Stimulated activated effector memory CD8-positive, alpha-beta T cell treated with anti-CD3 and anti-CD28 coated beads, Interleukin-12 subunit alpha, Interleukin-12 subunit beta, amount 100 ng/mL, for 72 hours (primary cell): ENCODE measurements at regions not wholly inside any gene's neighbourhood (a gene's known extent, or its start where the extent isn't known, plus 50 kb on each side); places are given as distances from the start of the nearest gene placed in this dataset.

Experiments used
- ATAC-seq: fragments of 150-1000 bp; cut with Tn5 transposase; 2 replicates; pipeline ENCODE4 v1.10.0; 2021
- DNase-seq, 2 donors: peaks; one replicate each; pipeline ENCODE4 v3.0.0; 2021 to 2022; ENCODE audit warnings: low spot score in 2 of 2
- H3K27ac Mint-ChIP-seq: one replicate; pipeline ENCODE4 v1.8.0; 2022; ENCODE audit warnings: mild to moderate bottlenecking, mixed read lengths
- H3K36me3 Mint-ChIP-seq: one replicate; pipeline ENCODE4 v1.8.0; 2022; ENCODE audit warnings: mild to moderate bottlenecking, mixed read lengths
- H3K4me1 Mint-ChIP-seq: one replicate; pipeline ENCODE4 v1.8.0; 2022; ENCODE audit warnings: mixed read lengths
- H3K4me3 Mint-ChIP-seq: one replicate; pipeline ENCODE4 v1.8.0; 2022; ENCODE audit warnings: mild to moderate bottlenecking, mixed read lengths
- H3K9me3 Mint-ChIP-seq: one replicate; pipeline ENCODE4 v1.8.0; 2022; ENCODE audit warnings: mixed read lengths

DNA sequence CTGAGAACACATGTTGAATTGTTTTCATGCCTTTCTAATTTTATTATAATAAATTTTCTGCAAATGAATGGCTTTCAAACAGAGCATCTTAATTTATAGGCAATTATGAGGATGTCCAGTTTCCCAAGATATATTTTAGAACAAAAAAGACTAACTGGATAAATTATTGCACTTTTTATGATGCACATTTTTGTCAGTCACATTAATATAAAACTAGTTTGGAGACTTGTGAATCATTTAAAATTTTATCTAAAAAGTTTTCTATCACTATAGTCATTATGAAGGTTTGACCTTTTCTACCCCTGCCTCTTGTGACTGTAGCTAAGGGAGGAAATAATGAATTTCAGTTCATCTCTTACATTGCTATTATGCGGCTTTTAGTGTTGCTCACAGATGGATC lies 393.8 kb downstream of the TAF11L14 start:
- ATAC-seq (no peak), DNase-seq (no peak)
- H3K36me3 Mint-ChIP-seq: no peaks in the 10 kb centered on the region
- H3K4me3 Mint-ChIP-seq: no peak overlapping the region
- no peak overlapping the region for H3K27ac Mint-ChIP-seq
- H3K9me3 Mint-ChIP-seq: peaks cover 12% of the 10 kb centered on the region
- no peaks in the 10 kb centered on the region for H3K4me1 Mint-ChIP-seq

DNA sequence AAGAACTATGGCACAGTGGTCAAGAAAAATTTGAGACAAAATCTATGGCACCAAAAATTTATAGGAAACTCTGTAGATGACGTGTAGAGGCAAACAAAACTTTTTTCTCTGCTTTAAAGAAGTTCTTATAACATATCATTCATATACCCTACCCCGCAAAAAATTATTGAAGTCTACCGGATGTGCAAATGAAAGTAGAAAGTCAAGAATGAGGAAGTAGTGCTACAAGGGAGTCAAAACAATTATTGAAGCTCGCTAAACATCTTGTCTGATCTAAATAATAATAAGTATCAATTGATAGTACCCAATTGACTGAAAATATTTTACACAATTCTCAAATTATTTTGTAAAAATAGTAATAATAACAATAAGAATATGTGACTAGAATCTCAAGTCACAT lies 398.5 kb downstream of the TAF11L14 start:
- no peak for ATAC-seq
- Mint-ChIP-seq H3K27ac (no peak overlapping the region), H3K4me3 (no peak overlapping the region), H3K9me3 (peaks cover 10% of the 10 kb centered on the region), H3K36me3 (no peaks in the 10 kb centered on the region), H3K4me1 (no peaks in the 10 kb centered on the region)
- no peak for DNase-seq

DNA sequence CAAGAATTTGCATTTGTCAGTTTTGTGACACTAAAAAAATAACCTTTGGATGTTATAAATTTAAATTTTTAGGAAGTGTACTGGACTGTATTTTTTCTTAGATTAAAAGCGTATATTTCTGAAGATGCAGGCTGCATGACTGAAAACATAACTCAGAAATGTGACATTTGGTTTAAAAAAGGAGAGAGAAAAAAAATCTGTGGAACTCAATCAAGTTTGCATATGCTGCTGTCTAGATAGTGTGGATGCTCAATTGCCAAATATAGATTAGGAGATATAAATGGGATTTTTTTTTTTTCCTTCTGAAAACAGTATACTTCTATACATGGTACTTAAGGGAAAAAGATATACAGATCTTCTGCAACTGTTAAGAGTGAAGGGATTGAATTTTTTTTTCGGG lies 402.3 kb downstream of the TAF11L14 start:
- no peak for ATAC-seq
- no peak overlapping the region for H3K27ac Mint-ChIP-seq
- no peak overlapping the region for H3K4me3 Mint-ChIP-seq
- H3K4me1 Mint-ChIP-seq: no peaks in the 10 kb centered on the region
- H3K9me3 Mint-ChIP-seq: peaks cover 5% of the 10 kb centered on the region
- DNase-seq: no peak
- H3K36me3 Mint-ChIP-seq: no peaks in the 10 kb centered on the region

DNA sequence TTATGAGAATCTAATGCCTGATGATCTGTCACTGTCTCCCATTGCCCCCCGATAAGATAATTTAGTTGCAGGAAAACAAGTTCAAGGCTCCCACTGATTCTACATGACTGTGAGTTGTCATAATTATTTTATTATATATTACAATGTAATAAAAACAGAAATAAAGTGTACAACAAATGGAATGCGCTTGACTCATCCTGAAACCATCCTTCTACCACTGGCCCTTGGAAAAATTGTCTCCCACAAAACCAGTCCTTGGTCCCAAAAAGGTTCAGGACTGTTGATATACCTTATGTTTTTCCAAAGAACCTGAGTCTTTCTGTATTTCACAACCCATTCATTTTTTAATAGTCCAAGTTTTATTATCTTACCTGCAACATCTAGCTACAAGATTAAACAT lies 403.5 kb downstream of the TAF11L14 start:
- Mint-ChIP-seq H3K9me3 (peaks cover 4% of the 10 kb centered on the region), H3K36me3 (no peaks in the 10 kb centered on the region), H3K27ac (no peak overlapping the region), H3K4me1 (no peaks in the 10 kb centered on the region), H3K4me3 (no peak overlapping the region)
- ATAC-seq (no peak), DNase-seq (no peak)

DNA sequence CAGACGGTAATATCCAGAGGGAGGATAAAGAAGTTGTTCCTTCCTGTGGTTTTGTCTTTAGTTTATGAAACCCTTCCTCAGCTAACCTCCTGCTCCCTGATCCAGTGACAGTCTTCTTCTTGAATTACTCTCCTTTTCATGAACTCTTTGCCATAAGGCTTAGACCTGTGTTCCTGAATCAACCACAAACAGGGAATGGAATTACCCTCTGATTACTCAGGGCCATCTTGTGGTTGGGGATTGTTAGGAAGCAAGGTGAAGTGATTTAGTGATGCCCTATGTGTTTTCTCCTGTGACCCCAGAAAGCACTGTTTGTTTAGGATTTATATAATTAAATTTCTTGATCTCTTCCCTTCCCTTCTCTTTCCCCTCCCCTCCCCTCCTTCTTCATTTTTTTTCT lies 409.1 kb downstream of the TAF11L14 start:
- Mint-ChIP-seq H3K36me3 (no peaks in the 10 kb centered on the region), H3K4me1 (no peaks in the 10 kb centered on the region), H3K9me3 (peaks cover 6% of the 10 kb centered on the region), H3K27ac (no peak overlapping the region), H3K4me3 (no peak overlapping the region)
- DNase-seq (no peak), ATAC-seq (no peak)

DNA sequence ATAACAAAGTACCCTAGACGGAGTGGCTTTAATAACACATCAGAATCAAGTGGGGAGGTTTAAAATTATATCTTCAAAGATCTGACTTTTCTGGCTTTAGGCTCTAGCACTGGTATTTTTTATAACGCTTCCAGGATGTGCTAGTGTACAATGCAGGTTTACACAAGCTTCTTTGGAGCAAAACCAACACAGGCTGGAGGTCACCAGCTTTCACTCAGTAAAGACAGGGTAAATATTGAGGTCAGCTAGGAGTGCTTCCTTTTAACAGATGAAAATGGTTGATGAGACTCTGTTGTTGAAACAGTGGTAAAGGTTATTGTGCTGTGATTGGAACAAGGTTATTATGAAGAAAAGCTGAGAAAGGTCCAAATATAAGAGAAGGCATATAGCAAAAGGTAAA lies 414.2 kb downstream of the TAF11L14 start:
- H3K9me3 Mint-ChIP-seq: peaks cover 6% of the 10 kb centered on the region

DNA sequence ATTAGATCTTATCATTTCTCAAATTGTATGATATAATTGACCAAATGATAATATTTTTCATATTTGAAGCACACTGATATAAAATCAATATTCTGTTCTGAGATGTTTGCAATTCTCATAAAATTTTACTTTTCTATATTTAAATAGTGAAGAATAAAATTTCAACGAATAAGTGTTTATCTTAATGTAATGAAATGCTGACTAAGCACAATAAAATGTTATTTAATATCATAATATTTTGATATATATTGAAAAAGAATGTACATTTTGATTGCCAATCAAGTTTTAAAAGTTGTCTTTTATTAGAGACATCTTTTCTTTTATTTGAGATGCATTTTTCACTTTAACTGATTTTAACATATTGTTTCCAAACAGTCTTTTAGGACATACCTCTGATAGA lies 416.1 kb downstream of the TAF11L14 start:
- H3K36me3 Mint-ChIP-seq: no peaks in the 10 kb centered on the region

More for the DNA sequence above, 414.2 kb downstream of the TAF11L14 start:
- no peak for DNase-seq
- Mint-ChIP-seq H3K4me1 (no peaks in the 10 kb centered on the region), H3K27ac (no peak overlapping the region), H3K4me3 (no peak overlapping the region), H3K36me3 (no peaks in the 10 kb centered on the region)
- ATAC-seq: no peak

DNA sequence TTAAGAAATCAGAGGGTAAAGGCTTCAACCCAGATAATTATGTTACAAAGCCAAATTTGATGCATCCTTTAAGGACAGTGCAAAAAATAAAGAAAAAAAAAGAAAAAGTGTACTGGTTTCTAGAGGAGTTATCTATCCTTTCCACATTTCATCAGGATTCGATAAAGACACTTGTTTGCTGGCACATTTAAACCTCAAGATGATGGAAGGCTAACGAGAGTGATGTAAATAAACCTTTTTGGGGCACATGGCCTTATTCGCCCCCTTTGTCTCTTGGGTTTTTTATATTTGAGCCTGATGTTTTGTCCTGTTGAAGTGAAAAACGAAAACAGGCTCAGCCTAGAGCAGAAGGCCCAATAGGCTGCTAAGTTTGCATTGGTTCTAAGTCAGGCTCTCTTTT lies 416.5 kb downstream of the TAF11L14 start:
- ATAC-seq (no peak), DNase-seq (no peak)
- peaks cover 12% of the 10 kb centered on the region for H3K9me3 Mint-ChIP-seq
- no peak overlapping the region for H3K4me3 Mint-ChIP-seq
- H3K27ac Mint-ChIP-seq: no peak overlapping the region
- no peaks in the 10 kb centered on the region for H3K4me1 Mint-ChIP-seq
- H3K36me3 Mint-ChIP-seq: no peaks in the 10 kb centered on the region

More for the DNA sequence above, 416.1 kb downstream of the TAF11L14 start:
- Mint-ChIP-seq H3K4me1 (no peaks in the 10 kb centered on the region), H3K9me3 (peaks cover 8% of the 10 kb centered on the region), H3K27ac (no peak overlapping the region), H3K4me3 (no peak overlapping the region)
- ATAC-seq (no peak), DNase-seq (no peak)

DNA sequence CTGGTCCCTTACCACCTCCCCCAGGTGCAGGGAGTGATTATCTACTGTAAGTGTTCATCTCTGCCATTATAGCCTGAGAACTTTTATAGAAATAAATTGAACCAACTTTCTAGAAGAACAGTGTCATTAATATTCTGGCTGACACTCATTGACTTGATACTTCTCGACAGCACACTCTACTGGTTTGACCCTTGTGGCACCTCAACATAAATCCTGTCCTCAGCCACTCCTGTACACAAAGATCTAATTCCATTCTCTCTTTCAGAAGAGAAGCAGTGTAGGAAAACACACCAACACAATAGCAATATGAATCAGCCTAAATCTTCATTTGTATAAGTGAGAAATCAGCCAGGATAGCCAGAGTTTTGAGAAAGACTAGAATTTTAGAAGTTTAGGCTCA lies 417.7 kb downstream of the TAF11L14 start:
- H3K4me1 Mint-ChIP-seq: no peaks in the 10 kb centered on the region
- DNase-seq (no peak), ATAC-seq (no peak)
- H3K4me3 Mint-ChIP-seq: no peak overlapping the region
- H3K27ac Mint-ChIP-seq: no peak overlapping the region
- H3K36me3 Mint-ChIP-seq: no peaks in the 10 kb centered on the region
- H3K9me3 Mint-ChIP-seq: peaks cover 12% of the 10 kb centered on the region

DNA sequence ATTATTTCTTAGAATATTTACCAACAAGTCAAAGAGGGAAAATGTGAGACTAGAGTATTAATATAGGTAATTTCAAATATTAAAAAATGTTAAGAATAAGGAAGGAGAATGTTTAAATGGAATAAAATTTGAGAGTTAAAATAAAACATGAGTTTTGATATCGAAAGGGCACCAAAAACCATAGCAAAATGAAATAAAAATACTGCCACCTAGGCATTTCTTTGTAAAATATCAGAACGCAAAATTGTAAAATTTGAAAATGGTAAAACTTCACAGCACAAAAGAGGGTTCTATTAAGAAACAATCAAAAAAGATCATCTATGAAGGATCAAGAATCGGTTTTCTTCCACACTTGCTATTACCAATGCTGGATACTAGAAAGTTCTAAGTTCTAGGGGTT lies 418.3 kb downstream of the TAF11L14 start:
- Mint-ChIP-seq H3K4me1 (no peaks in the 10 kb centered on the region), H3K4me3 (no peak overlapping the region), H3K36me3 (no peaks in the 10 kb centered on the region), H3K27ac (no peak overlapping the region), H3K9me3 (peaks cover 10% of the 10 kb centered on the region)
- DNase-seq (no peak), ATAC-seq (no peak)

DNA sequence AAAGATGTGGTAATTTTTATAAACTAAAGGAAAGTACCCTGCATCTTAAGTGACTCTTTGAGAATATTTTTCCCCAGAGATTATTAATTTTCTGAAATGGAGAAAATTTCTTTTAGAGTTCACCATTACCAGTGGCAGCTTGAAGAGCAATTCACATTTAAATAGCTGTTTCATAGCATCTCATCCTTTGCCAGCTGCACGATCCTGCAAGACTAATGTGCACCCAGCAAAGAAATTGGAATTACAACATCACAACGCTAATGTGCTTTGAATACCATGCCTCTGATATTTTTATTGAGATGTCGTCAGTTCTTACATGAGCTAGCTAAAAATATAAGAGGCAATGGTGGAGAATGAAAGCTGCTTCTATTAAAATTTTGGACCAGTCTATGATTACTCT lies 423.5 kb downstream of the TAF11L14 start:
- peaks cover 14% of the 10 kb centered on the region for H3K9me3 Mint-ChIP-seq
- no peaks in the 10 kb centered on the region for H3K36me3 Mint-ChIP-seq
- no peak overlapping the region for H3K27ac Mint-ChIP-seq
- no peaks in the 10 kb centered on the region for H3K4me1 Mint-ChIP-seq
- no peak for DNase-seq
- no peak for ATAC-seq
- H3K4me3 Mint-ChIP-seq: no peak overlapping the region

DNA sequence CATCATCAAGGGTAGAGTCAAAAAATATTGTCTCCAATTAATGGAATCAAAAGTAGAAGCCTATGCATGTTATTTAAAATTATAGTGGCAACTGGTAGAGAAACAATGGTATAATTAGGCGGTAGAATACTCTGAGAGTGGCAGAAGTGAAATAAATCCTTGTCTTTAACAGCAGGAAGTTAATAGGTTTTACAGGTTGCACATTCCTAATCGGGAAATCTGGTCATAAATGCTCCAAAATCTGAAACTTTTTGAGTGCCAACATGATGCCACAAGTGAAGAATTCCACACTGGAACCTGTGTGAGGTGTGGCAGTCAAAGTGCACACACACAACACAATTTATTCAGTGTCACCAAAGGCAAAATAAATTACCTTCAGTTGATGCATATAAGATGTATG lies 433.4 kb downstream of the TAF11L14 start:
- DNase-seq (no peak), ATAC-seq (no peak)
- Mint-ChIP-seq H3K27ac (no peak overlapping the region), H3K4me1 (no peaks in the 10 kb centered on the region), H3K4me3 (no peak overlapping the region), H3K9me3 (peaks cover 18% of the 10 kb centered on the region), H3K36me3 (no peaks in the 10 kb centered on the region)

DNA sequence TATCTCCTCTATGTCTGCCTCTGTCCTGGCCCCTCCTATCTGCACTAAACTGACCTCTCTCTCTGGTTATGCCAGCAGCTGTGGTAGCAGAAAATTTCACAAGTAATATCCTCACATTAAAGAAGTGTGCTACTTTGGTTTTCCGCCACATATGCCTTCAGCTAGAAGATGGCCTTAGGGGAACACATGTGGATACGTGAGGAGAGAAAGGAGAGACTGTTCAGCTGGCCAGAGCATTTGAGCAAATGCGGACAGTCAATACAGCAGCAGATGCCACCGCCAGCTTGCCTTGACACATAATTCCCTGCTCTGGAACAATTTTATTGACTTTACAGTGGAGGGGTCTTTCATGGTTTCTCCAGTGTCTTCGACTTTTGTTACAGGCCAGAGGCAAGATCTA lies 434.6 kb downstream of the TAF11L14 start:
- DNase-seq (no peak), ATAC-seq (no peak)
- H3K9me3 Mint-ChIP-seq: peaks cover 19% of the 10 kb centered on the region
- no peak overlapping the region for H3K27ac Mint-ChIP-seq
- no peak overlapping the region for H3K4me3 Mint-ChIP-seq
- H3K4me1 Mint-ChIP-seq: no peaks in the 10 kb centered on the region
- H3K36me3 Mint-ChIP-seq: no peaks in the 10 kb centered on the region

DNA sequence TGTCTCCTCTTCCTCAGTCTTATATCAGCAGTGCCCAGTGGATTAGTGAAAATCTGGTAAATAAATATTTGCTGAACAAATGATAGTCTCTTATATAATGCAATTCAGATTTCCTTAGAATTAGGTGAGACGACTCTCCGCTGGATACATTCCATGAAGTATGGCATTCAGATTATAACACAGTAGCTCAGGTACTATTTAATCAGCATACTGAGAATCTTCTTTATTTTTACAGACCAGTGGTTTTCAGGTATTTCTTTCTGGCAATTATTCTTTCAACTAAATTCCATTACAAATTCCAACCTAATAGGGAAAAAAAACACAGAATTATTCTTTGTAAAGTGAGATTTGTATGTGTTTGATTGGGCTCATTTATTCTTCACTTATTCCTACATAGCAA lies 435.5 kb downstream of the TAF11L14 start:
- no peaks in the 10 kb centered on the region for H3K36me3 Mint-ChIP-seq
- H3K9me3 Mint-ChIP-seq: peaks cover 17% of the 10 kb centered on the region
- ATAC-seq (no peak), DNase-seq (no peak)
- H3K4me3 Mint-ChIP-seq: no peak overlapping the region
- H3K4me1 Mint-ChIP-seq: no peaks in the 10 kb centered on the region
- no peak overlapping the region for H3K27ac Mint-ChIP-seq

DNA sequence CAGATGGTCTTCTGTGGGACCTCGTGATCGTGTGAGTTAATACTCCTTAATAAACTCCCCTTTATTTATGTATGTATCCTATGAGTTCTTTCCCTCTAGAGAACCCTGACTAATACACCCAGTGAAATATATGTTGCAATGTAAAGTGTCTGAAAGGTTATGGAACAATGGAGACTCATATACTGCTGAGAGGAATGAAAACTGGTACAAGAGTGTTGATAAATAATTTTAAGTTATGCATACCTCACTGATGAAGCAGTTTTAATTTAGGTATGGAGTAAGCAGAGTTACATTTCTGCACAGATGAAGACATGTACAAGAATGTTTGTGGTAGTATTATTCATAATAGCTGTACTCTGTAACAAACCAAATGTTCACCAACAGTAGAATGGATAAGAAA lies 438.3 kb downstream of the TAF11L14 start:
- peaks cover 20% of the 10 kb centered on the region for H3K9me3 Mint-ChIP-seq
- no peaks in the 10 kb centered on the region for H3K4me1 Mint-ChIP-seq
- no peaks in the 10 kb centered on the region for H3K36me3 Mint-ChIP-seq
- no peak overlapping the region for H3K27ac Mint-ChIP-seq
- H3K4me3 Mint-ChIP-seq: no peak overlapping the region
- no peak for ATAC-seq
- no peak for DNase-seq

DNA sequence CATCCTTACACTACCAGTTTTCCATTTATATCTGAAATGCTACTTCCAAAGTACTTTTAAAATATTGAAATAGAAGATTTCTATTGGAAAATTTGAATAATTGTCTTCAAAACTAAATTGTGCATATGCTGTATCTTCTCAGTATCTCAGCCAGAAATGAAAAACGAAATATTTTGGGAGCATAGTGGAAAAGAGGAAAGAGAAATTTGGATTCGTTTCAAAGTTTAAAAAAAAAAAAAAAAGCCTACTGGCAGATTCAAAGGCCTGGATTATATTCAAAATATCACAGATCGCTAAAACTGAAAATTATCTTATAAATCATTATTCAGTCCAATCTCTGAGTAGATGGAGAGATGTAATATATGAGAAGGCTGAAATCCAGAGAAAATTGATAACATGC lies 440.7 kb downstream of the TAF11L14 start:
- peaks cover 17% of the 10 kb centered on the region for H3K9me3 Mint-ChIP-seq
- no peaks in the 10 kb centered on the region for H3K4me1 Mint-ChIP-seq
- DNase-seq (no peak), ATAC-seq (no peak)
- no peak overlapping the region for H3K4me3 Mint-ChIP-seq
- H3K36me3 Mint-ChIP-seq: no peaks in the 10 kb centered on the region
- H3K27ac Mint-ChIP-seq: no peak overlapping the region

DNA sequence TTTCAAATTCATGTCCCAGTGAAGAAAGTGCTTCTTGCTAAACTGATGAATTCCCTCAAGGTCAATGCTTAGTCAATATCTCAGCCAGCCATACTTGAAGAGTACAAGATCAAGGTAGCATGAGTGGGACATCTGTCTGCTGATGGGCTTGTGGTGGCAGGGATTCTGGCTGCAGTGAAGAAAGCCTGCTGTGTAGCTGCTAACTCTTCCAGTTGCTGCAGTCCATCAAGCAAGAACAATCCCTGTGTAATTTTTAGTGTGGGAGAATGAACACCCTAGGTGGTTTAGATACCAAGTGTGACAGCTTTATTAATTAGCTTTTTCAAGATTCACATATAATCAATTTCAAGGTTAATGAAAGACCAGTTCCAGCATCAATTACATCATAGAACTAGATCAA lies 443.9 kb downstream of the TAF11L14 start:
- DNase-seq: no peak
- no peak overlapping the region for H3K4me3 Mint-ChIP-seq
- no peaks in the 10 kb centered on the region for H3K4me1 Mint-ChIP-seq
- H3K9me3 Mint-ChIP-seq: peaks cover 19% of the 10 kb centered on the region
- ATAC-seq: no peak
- H3K27ac Mint-ChIP-seq: no peak overlapping the region
- no peaks in the 10 kb centered on the region for H3K36me3 Mint-ChIP-seq
